H1 (cell line): ENCODE measurements at regions not wholly inside any gene's neighbourhood (a gene's known extent, or its start where the extent isn't known, plus 50 kb on each side); places are given as distances from the start of the nearest gene placed in this dataset.

Experiments used
- CTCF ChIA-PET: fragments of 300-600 bp; sonication (Branson Sonifier 250); formaldehyde crosslinking; loops from one replicate; lab custom pipeline; 2021; ENCODE audit not compliant: partially characterized antibody; lab: Charles Lee
- POLR2A ChIA-PET: fragments of 300-600 bp; sonication (Branson Sonifier 250); formaldehyde crosslinking; loops from one replicate; lab custom pipeline; 2021; ENCODE audit warnings: inconsistent platforms; ENCODE audit not compliant: partially characterized antibody; lab: Charles Lee
- DNase-seq, 2 experiments: peaks; one replicate each; pipeline versions ENCODE4 v3.0.0 to v3.0.0-alpha.2; 2010 to 2022; ENCODE audit warnings: low spot score in 2 of 2, low read depth in 1 of 2, mixed read lengths in 1 of 2
- FAIRE-seq: peaks from 2 replicates; lab custom pipeline; 2011; peaks lifted over from hg19 to GRCh38; lab: Jason Lieb, UNC
- H2AFZ ChIP-seq: 2 replicates; pipeline ENCODE4 v1.8.1; 2012; ENCODE audit warnings: low read length, inconsistent platforms
- H2AK5ac ChIP-seq: 2 replicates; pipeline ENCODE4 v1.6.1; 2013; ENCODE audit warnings: low read depth, low read length
- H2BK120ac ChIP-seq: replicated peaks from 2 replicates; pipeline ENCODE3; 2013; ENCODE audit warnings: low read depth, low read length, inconsistent platforms
- H2BK12ac ChIP-seq: 2 replicates; pipeline ENCODE4 v1.6.1; 2013; ENCODE audit warnings: low read depth, low read length
- H2BK15ac ChIP-seq: 2 replicates; pipeline ENCODE4 v1.6.1; 2013; ENCODE audit warnings: low read length
- H2BK20ac ChIP-seq: 2 replicates; pipeline ENCODE4 v1.6.1; 2013; ENCODE audit warnings: low read length
- H2BK5ac ChIP-seq: 2 replicates; pipeline ENCODE4 v1.6.1; 2013; ENCODE audit warnings: low read depth, low read length
- H3K14ac ChIP-seq: 2 replicates; pipeline ENCODE4 v1.6.1; 2013; ENCODE audit warnings: inconsistent platforms; ENCODE audit not compliant: insufficient read length
- H3K18ac ChIP-seq: 2 replicates; pipeline ENCODE4 v1.6.1; 2013; ENCODE audit warnings: low read length; ENCODE audit errors: extremely low read depth
- H3K23ac ChIP-seq: 2 replicates; pipeline ENCODE4 v1.6.1; 2013; ENCODE audit warnings: inconsistent platforms; ENCODE audit not compliant: insufficient read length
- H3K23me2 ChIP-seq: 2 replicates; pipeline ENCODE4 v1.6.1; 2013; ENCODE audit warnings: low read depth, low read length
- H3K27ac ChIP-seq: 2 replicates; pipeline ENCODE4 v1.6.1; 2011; ENCODE audit warnings: low read depth, low read length, inconsistent platforms
- H3K27me3 ChIP-seq, 4 experiments: replicated peaks in 1 of 4; 1 replicate in 1 of 4; 2 replicates in 3 of 4; pipeline versions ENCODE4 v1.6.1 to v1.8.1; 2011 to 2013; ENCODE audit warnings: low read length in 3 of 4, mild to moderate bottlenecking in 3 of 4, inconsistent platforms in 2 of 4, mixed read lengths in 2 of 4, moderate library complexity in 1 of 4; ENCODE audit not compliant: control insufficient read depth in 3 of 4, insufficient read depth in 3 of 4; ENCODE audit errors: extremely low read depth in 1 of 4
- H3K36me3 ChIP-seq, 4 experiments: 2 replicates each; pipeline versions ENCODE4 v1.6.1 to v1.8.1; 2011 to 2013; ENCODE audit warnings: mild to moderate bottlenecking in 4 of 4, low read length in 3 of 4, moderate library complexity in 2 of 4, control low read depth in 1 of 4, inconsistent platforms in 1 of 4; ENCODE audit not compliant: insufficient read depth in 4 of 4, control insufficient read depth in 2 of 4
- H3K4ac ChIP-seq: replicated peaks from 2 replicates; pipeline ENCODE3; 2013; ENCODE audit warnings: low read length, low read depth, mixed read lengths, inconsistent platforms; ENCODE audit not compliant: insufficient read length
- H3K4me1 ChIP-seq, 4 experiments: replicated peaks in 1 of 4; 1 replicate in 1 of 4; 2 replicates in 3 of 4; pipeline versions ENCODE4 v1.6.1 to v1.8.1; 2011 to 2013; ENCODE audit warnings: low read length in 3 of 4, inconsistent platforms in 2 of 4, mixed read lengths in 1 of 4; ENCODE audit not compliant: insufficient read depth in 4 of 4, control insufficient read depth in 3 of 4
- H3K4me2 ChIP-seq, 2 experiments: 2 replicates each; pipeline versions ENCODE4 v1.6.1 to v1.8.1; 2011 to 2013; ENCODE audit warnings: low read depth in 2 of 2, low read length in 2 of 2, control low read depth in 1 of 2, inconsistent platforms in 1 of 2, mild to moderate bottlenecking in 1 of 2; ENCODE audit not compliant: insufficient read depth in 1 of 2
- H3K4me3 ChIP-seq, 4 experiments: fragments of 200-600, 300-600 bp in 1 of 4; sonication (generic), shearing (Covaris generic), sonication (Bioruptor Twin) in 1 of 4; 2 replicates each; pipeline versions ENCODE4 v1.5.1 to v1.8.1; 2011 to 2016; ENCODE audit warnings: low read length in 4 of 4, low read depth in 3 of 4, control low read depth in 2 of 4, inconsistent platforms in 2 of 4, mild to moderate bottlenecking in 2 of 4, mixed read lengths in 1 of 4, moderate library complexity in 1 of 4; ENCODE audit not compliant: insufficient read depth in 2 of 4; ENCODE audit errors: extremely low read depth in 1 of 4
- H3K56ac ChIP-seq: replicated peaks from 2 replicates; pipeline ENCODE3; 2013; ENCODE audit warnings: low read depth, mild to moderate bottlenecking, mixed read lengths, low read length, inconsistent platforms; ENCODE audit not compliant: insufficient read length
- H3K79me1 ChIP-seq: 2 replicates; pipeline ENCODE4 v1.6.1; 2013; ENCODE audit warnings: low read depth, low read length, control low read depth
- H3K79me2 ChIP-seq, 2 experiments: 2 replicates each; pipeline versions ENCODE4 v1.6.1 to v1.8.1; 2012 to 2013; ENCODE audit warnings: low read length in 2 of 2, mild to moderate bottlenecking in 2 of 2, inconsistent platforms in 1 of 2; ENCODE audit not compliant: insufficient read depth in 2 of 2, control insufficient read depth in 1 of 2
- H3K9ac ChIP-seq, 4 experiments: replicated peaks in 1 of 4; 1 replicate in 1 of 4; 2 replicates in 3 of 4; pipeline versions ENCODE4 v1.6.1 to v1.8.1; 2011 to 2013; ENCODE audit warnings: low read depth in 3 of 4, low read length in 3 of 4, control low read depth in 2 of 4, mild to moderate bottlenecking in 2 of 4, moderate library complexity in 2 of 4, inconsistent platforms in 1 of 4; ENCODE audit errors: extremely low read depth in 1 of 4
- H3K9me3 ChIP-seq, 2 experiments: 2 replicates each; pipeline versions ENCODE4 v1.6.1 to v1.8.1; 2012 to 2013; ENCODE audit warnings: mild to moderate bottlenecking in 2 of 2, moderate library complexity in 2 of 2, control low read depth in 1 of 2, inconsistent platforms in 1 of 2, low read depth in 1 of 2, low read length in 1 of 2, mixed read lengths in 1 of 2; ENCODE audit not compliant: insufficient read depth in 2 of 2
- H4K20me1 ChIP-seq, 2 experiments: replicated peaks in 1 of 2; 2 replicates each; pipeline versions ENCODE3 to v1.8.1; 2011 to 2013; ENCODE audit warnings: inconsistent platforms in 2 of 2, low read length in 2 of 2, mild to moderate bottlenecking in 1 of 2; ENCODE audit not compliant: insufficient read depth in 2 of 2, control insufficient read depth in 1 of 2
- H4K5ac ChIP-seq: 2 replicates; pipeline ENCODE4 v1.6.1; 2013; ENCODE audit warnings: low read length, low read depth, mixed read lengths, inconsistent platforms; ENCODE audit not compliant: insufficient read length
- H4K8ac ChIP-seq: 2 replicates; pipeline ENCODE4 v1.8.0; 2013; ENCODE audit warnings: mild to moderate bottlenecking, moderate library complexity, low read length, inconsistent platforms; ENCODE audit not compliant: insufficient read depth; ENCODE audit errors: extremely low read depth
- H4K91ac ChIP-seq: replicated peaks from 2 replicates; pipeline ENCODE3; 2013; ENCODE audit warnings: low read length, mixed read lengths, inconsistent platforms; ENCODE audit not compliant: insufficient read length
- ASH2L ChIP-seq: fragments of 200-600, 300-600 bp; sonication (generic); IDR thresholded peaks from one replicate; pipeline ENCODE4 v1.7.1; 2017; ENCODE audit warnings: low read length
- CHD2 ChIP-seq: IDR thresholded peaks from 2 replicates; pipeline ENCODE4 v1.6.1; 2012; ENCODE audit warnings: low read length, improper control_type of control experiment
- GABPA ChIP-seq: IDR thresholded peaks from 2 replicates; pipeline ENCODE4 v1.6.1; 2011; ENCODE audit warnings: mild to moderate bottlenecking, low read length, moderate library complexity, borderline replicate concordance; ENCODE audit not compliant: insufficient read depth
- GTF2F1 ChIP-seq: IDR thresholded peaks from 2 replicates; pipeline ENCODE4 v1.6.1; 2012; ENCODE audit warnings: low read depth, low read length, improper control_type of control experiment, borderline replicate concordance
- POU5F1 ChIP-seq: IDR thresholded peaks from 2 replicates; pipeline ENCODE4 v1.6.1; 2011; ENCODE audit warnings: low read depth, mild to moderate bottlenecking, low read length, moderate library complexity
- SIN3A ChIP-seq, 2 experiments: IDR thresholded peaks in 1 of 2; conservative IDR thresholded peaks in 1 of 2; 2 replicates each; pipeline ENCODE4 v1.6.1; 2011 to 2012; ENCODE audit warnings: low read length in 2 of 2, improper control_type of control experiment in 1 of 2, low read depth in 1 of 2, mild to moderate bottlenecking in 1 of 2
- WGBS, 2 experiments: shearing (Covaris generic) in 1 of 2; methylation state at CpG; one replicate each; pipeline versions ENCODE4 v1.1.6 to v1.1.7; 2013 to 2015; ENCODE audit warnings: low lambda C conversion rate in 2 of 2, mixed read lengths in 2 of 2, inconsistent platforms in 1 of 2, low coverage in 1 of 2, missing lambda C conversion rate in 1 of 2; ENCODE audit not compliant: insufficient replicate concordance in 2 of 2, insufficient coverage in 1 of 2, insufficient read length in 1 of 2; ENCODE audit errors: extremely low coverage in 1 of 2, missing lambda C conversion rate in 1 of 2; 5-methylcytosine and 5-hydroxymethylcytosine counted together
- TF ChIP-seq, protein P1 (sequence below): IDR thresholded peaks from 2 replicates; pipeline ENCODE4 v1.6.1; 2012; ENCODE audit warnings: inconsistent platforms

DNA sequence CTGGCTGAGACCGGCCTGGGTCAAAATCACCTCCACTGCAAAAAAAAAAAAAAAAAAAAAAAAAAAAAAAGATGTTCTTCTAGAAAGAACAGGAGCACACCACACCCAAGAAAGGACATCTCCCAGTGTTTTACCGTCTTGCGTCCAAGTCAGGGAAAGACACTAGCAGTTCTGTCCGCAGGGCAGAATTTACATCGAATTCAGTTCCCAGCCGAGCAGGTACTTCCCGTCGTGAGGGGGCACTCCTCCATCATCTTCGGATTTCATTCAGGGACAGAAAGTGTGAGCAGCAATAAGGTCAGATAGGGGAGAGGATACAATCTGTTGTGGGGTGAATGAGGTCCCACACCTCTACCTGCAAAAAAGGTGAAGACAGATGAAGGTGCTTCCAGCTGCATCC, 574.7 kb downstream of the KCNJ18 start:
- FAIRE-seq (no peak), DNase-seq (no peak)
- Histone ChIP-seq H4K20me1 (no peaks in the 10 kb centered on the region), H2BK5ac (no peak overlapping the region), H3K9ac (no peak overlapping the region), H3K23me2 (no peaks in the 10 kb centered on the region), H3K14ac (no peak overlapping the region), H4K8ac (no peak overlapping the region), H3K9me3 (peaks cover 60 to 86% of the 10 kb centered on the region in 2 experiments), H2BK15ac (no peak overlapping the region), H4K5ac (no peak overlapping the region), H2BK12ac (no peak overlapping the region), H4K91ac (no peak overlapping the region), H3K4me2 (no peak overlapping the region), H3K18ac (no peak overlapping the region), H3K27ac (no peak overlapping the region), H3K36me3 (no peaks in the 10 kb centered on the region), H2BK20ac (no peak overlapping the region), H3K4me1 (no peaks in the 10 kb centered on the region), H3K4me3 (no peak overlapping the region), H3K23ac (no peak overlapping the region), H2AK5ac (no peak overlapping the region), H3K79me2 (no peaks in the 10 kb centered on the region), H3K79me1 (no peaks in the 10 kb centered on the region), H2BK120ac (no peak overlapping the region), H3K27me3 (no peaks in the 10 kb centered on the region), H2AFZ (no peak overlapping the region), H3K4ac (no peak overlapping the region), H3K56ac (no peak overlapping the region)
- WGBS, 2 experiments: 96% methylated on average over 4 of the region's 9 CpGs; no CpG with 5 or more reads in 1 of the 2 experiments
- ChIA-PET CTCF (no interaction called here), POLR2A (no interaction called here)
- TF ChIP-seq CHD2 (no peak), SIN3A (conservative IDR thresholded peaks at IDR 0.05 in 1 of 2, IDR thresholded peaks at IDR 0.05 in 1 of 2; ENCODE audit: low read depth in 1 of 2, low read length in 2 of 2) (no peak), GABPA (no peak), ASH2L (no peak), POU5F1 (no peak), GTF2F1 (no peak)
- TF ChIP-seq, protein P1, sequence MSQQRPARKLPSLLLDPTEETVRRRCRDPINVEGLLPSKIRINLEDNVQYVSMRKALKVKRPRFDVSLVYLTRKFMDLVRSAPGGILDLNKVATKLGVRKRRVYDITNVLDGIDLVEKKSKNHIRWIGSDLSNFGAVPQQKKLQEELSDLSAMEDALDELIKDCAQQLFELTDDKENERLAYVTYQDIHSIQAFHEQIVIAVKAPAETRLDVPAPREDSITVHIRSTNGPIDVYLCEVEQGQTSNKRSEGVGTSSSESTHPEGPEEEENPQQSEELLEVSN: no peak
- TF ChIP-seq, all 59 proteins: peak for 0
